ENCODE measurements at regions not wholly inside any gene's neighbourhood (a gene's known extent, or its start where the extent isn't known, plus 50 kb on each side); places are given as distances from the start of the nearest gene placed in this dataset.

GRCh38 chr1:81558291-81559076 is 242.2 kb upstream of the ADGRL2 start:
- no peak for TF ChIP-seq CTCF (IDR thresholded peaks at IDR 0.05 in 8 of 11, conservative IDR thresholded peaks at IDR 0.05 in 3 of 11)
- no peak for TF ChIP-seq POLR2A (IDR thresholded peaks at IDR 0.05)
- TF ChIP-seq POLR2AphosphoS5 (IDR thresholded peaks at IDR 0.05) = no peak
